HAP-1 (cell line): ENCODE measurements at regions not wholly inside any gene's neighbourhood (a gene's known extent, or its start where the extent isn't known, plus 50 kb on each side); places are given as distances from the start of the nearest gene placed in this dataset.
"Not testable (repeated sequence)": the region's sequence is repeated elsewhere in the genome, so short reads cannot be mapped to it uniquely, and the experiment has no call there.

Experiments used
- DNase-seq, 2 experiments: peaks; one replicate each; pipeline ENCODE4 v3.0.0-alpha.2; 2016 to 2020; ENCODE audit warnings: low spot score in 2 of 2
- H3K27me3 ChIP-seq: fragments of 250-450 bp; sonication (Bioruptor Pico); 2 replicates; pipeline ENCODE4 v1.5.1; 2020; ENCODE audit warnings: low read depth, mild to moderate bottlenecking, moderate library complexity
- H3K36me3 ChIP-seq: fragments of 250-450 bp; sonication (Bioruptor Pico); replicated peaks from 2 replicates; pipeline ENCODE4 v1.5.1; 2020; ENCODE audit warnings: mild to moderate bottlenecking
- H3K4me1 ChIP-seq: fragments of 250-450 bp; sonication (Bioruptor Pico); 2 replicates; pipeline ENCODE4 v1.5.1; 2020; ENCODE audit warnings: mild to moderate bottlenecking
- H3K4me3 ChIP-seq: fragments of 250-450 bp; sonication (Bioruptor Pico); 2 replicates; pipeline ENCODE4 v1.5.1; 2020; ENCODE audit warnings: mild to moderate bottlenecking, moderate library complexity
- H3K9me3 ChIP-seq: fragments of 250-450 bp; sonication (Bioruptor Pico); 2 replicates; pipeline ENCODE4 v1.5.1; 2020; ENCODE audit warnings: mild to moderate bottlenecking, moderate library complexity
- in situ Hi-C: fragments of 300-500 bp; cut with MboI; formaldehyde crosslinking; loops from 3 replicates; pipeline ENCODE4 v1.14.3; 2020; ENCODE audit warnings: low sequenced_read_pairs, inconsistent platforms, mixed read lengths

DNA sequence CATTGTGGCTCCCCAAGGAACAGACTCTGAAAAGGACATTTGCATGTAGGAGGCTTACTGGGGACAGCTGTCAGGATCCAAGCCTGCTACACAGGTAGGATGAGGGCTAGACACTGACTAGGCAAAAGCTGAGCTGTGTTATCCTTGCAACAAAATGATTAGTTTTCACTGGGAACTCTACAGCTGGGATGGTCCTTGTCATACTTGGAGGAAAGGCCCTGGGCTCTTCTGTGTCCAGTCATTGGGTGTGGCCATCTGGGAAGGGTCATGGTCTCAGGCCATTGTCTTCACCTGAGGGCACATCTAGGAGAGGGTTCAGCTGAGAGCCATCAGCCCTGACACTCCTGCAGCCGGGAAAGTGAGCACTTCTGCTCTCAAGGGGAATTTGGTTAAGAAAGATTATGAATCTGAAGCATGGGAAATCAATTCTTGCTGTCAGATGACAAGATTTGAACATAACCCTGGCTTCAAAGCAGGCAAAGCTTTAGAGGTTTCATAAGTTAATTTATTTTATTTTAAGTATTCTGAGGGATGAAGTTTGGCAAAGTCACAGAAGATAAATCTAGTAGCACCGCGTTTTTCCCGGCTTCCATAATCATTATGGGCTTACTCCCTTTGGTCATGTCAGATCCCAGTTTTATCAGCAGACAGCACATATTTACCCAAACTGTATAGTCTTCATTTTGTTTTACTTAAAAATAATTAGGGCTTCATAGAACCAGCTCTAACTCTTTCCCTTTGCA, 78.4 kb upstream of the SLC22A23 start:
- in situ Hi-C loops: no loop called here

DNA sequence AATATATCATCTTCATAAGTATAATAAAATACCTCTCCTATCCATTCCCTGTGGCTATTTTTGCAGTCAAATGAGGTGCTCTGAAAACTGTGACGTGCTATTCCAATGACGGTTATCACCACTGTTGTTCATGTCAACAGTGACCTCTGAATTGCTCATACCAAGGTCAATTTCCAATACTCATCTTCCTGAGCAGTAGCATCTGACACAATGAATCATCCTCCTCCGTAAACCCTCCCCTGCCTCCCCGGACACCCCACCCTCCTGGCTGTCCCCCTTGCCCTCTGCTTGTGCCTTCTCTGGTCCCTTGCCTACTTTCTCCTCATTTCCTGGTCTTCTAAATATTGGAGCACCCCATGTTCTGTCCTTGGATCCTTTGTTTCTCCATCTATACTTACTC, 77.7 kb upstream of the SLC22A23 start:
- no peaks in the 10 kb centered on the region for H3K36me3 ChIP-seq
- in situ Hi-C loops: no loop called here
- no peak for DNase-seq
- H3K4me1 ChIP-seq: no peaks in the 10 kb centered on the region; the same call in 1 of the 2 replicates
- H3K27me3 ChIP-seq: no peaks in the 10 kb centered on the region
- H3K9me3 ChIP-seq: no peaks in the 10 kb centered on the region
- H3K4me3 ChIP-seq: no peak overlapping the region

More for the DNA sequence above, 78.4 kb upstream of the SLC22A23 start:
- no peaks in the 10 kb centered on the region for H3K27me3 ChIP-seq
- no peaks in the 10 kb centered on the region for H3K9me3 ChIP-seq
- no peaks in the 10 kb centered on the region for H3K36me3 ChIP-seq
- no peak for DNase-seq
- H3K4me3 ChIP-seq: no peak overlapping the region
- no peaks in the 10 kb centered on the region for H3K4me1 ChIP-seq

DNA sequence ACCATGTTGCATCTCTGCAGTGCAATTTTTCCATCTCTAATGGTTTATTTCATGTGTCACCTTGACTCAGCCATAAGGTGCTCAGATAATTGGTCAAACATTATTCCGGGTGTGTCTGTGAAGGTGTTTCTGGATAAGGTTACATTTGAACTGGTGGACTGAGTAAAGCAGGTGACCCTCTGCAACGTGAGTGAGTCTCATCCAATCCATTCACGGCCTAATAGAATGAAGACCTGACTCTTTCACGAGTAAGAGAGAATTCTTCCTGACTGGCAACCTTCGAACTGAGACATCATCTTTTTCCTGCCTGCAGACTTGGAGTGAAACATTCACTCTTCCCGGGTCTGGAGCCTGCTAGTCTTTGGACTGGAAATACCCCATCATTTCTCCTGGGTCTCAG, 77.1 kb upstream of the SLC22A23 start:
- Histone ChIP-seq H3K27me3 (no peaks in the 10 kb centered on the region), H3K36me3 (no peaks in the 10 kb centered on the region), H3K4me3 (no peak overlapping the region), H3K4me1 (no peaks in the 10 kb centered on the region; the same call in none of the 2 replicates), H3K9me3 (no peaks in the 10 kb centered on the region)
- in situ Hi-C loops: no loop called here
- no peak for DNase-seq

DNA sequence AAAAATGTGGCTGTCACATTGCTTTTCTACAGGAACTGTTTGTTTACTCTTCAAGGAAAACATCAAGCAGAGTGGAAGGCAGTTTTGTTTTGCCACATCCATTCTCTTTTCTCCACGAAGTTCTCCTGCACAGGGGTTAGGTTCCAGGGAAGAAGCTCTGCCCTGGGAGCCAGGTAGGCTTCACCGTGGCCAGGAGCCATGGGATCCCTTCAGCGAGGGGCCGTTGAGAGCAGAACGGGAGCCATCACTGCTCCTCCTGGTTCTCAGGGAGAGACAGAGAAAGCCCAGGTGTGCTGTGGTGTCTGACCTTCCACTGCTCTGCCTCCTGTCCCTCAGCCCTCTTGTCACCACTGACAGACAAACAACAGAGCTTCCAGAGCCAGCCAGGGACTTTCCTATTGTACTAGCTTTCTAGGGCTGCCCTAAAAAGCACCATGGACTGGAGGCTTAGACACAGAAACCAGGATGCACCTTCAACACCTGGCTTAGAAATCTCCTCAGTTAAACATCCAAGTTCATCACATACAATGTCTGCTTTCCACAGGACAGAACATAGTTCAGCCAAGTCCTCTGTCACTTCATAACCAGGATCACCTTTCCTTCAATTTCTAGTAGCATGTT, 75.6 kb upstream of the SLC22A23 start:
- Histone ChIP-seq H3K9me3 (no peaks in the 10 kb centered on the region), H3K36me3 (no peaks in the 10 kb centered on the region), H3K4me3 (no peak overlapping the region), H3K4me1 (no peaks in the 10 kb centered on the region; the same call in none of the 2 replicates), H3K27me3 (no peaks in the 10 kb centered on the region)
- in situ Hi-C loops: no loop called here
- DNase-seq: no peak

DNA sequence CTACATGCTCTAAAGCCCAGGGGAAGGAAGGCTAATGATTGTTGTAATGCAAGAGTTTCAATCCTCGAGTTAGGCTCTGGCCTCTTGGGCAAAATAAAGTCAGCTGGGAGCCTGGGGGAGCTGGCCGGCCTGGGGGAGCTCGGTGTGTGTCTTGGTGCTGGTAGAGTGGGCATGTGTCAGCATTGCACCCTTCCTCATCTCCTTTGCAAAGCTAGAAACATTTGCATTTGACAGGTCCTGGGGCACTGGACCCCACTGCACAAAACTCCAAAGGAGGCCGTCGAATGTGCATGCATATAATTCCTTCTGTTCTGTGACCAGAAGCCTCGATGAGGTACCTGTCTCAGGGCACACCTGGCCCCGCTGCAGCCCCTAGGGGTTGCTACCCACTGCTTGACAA, 74.6 kb upstream of the SLC22A23 start:
- in situ Hi-C loops: no loop called here

DNA sequence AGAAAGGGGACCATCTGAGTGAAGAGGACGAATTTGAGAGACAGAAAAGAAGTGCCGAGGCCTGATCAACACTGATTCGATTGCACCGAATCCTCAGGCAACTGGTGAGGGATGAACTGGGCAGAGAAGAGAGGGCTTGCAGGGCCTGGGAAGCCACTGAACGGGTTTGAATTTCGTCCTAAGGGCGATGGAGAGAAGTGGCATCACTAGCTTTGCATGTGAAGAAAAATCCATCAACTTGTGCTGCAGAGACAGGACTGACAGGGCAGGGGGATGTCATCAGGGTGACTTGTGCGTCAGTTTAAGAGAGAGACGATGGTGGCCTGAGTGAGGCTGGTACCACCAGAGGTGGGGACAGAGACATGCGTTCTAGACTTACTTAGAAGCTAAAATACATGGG, 73.7 kb upstream of the SLC22A23 start:
- Histone ChIP-seq H3K9me3 (no peaks in the 10 kb centered on the region), H3K27me3 (no peaks in the 10 kb centered on the region), H3K4me3 (no peak overlapping the region), H3K36me3 (no peaks in the 10 kb centered on the region), H3K4me1 (no peaks in the 10 kb centered on the region; the same call in none of the 2 replicates)
- in situ Hi-C loops: no loop called here
- DNase-seq: no peak

More for the DNA sequence above, 74.6 kb upstream of the SLC22A23 start:
- Histone ChIP-seq H3K36me3 (no peaks in the 10 kb centered on the region), H3K27me3 (no peaks in the 10 kb centered on the region), H3K9me3 (no peaks in the 10 kb centered on the region), H3K4me3 (no peak overlapping the region), H3K4me1 (no peaks in the 10 kb centered on the region; the same call in none of the 2 replicates)
- no peak for DNase-seq

DNA sequence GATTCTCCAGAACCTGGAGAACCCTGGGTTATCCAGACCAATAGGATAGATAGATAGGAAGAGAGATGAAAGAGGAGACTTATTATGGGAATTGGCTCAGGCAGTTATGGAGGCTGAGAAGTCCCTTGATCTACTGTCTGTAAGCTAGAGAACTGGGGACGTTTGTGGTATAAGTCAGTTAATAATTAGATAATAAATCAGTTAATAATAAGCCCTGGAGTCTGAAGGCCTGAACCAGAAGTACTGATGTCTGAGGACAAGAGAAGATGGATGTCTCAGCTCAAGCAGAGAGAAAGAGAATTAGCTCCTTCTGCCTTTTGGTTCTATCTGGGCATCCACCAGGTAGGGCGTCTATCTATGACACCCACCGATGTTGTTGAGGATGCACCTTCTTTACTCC, 72.9 kb upstream of the SLC22A23 start:
- no peaks in the 10 kb centered on the region for H3K27me3 ChIP-seq
- no peaks in the 10 kb centered on the region; the same call in none of the 2 replicates for H3K4me1 ChIP-seq
- DNase-seq: no peak
- no peaks in the 10 kb centered on the region for H3K36me3 ChIP-seq
- no peaks in the 10 kb centered on the region for H3K9me3 ChIP-seq
- H3K4me3 ChIP-seq: no peak overlapping the region
- in situ Hi-C loops: no loop called here

DNA sequence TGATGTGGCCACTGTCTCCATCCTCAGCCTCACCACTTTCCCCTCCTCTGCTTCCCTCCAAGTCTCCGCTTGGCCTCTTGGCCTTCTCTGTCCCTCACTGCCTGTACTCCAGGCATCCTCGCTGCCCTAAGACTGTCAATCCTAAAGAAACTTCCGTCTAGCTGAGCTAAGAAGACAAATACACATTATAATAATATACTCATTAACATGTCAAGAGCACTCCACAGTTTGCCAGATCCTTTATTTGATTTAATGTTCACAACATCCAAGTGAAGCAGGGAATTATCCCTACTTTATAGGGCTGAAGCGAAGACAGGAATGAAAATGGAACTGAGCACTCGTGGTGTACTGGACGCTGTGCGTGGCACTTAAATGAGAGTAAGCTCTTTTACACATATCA, 72.4 kb upstream of the SLC22A23 start:
- H3K36me3 ChIP-seq: no peaks in the 10 kb centered on the region
- DNase-seq: peak; percentile 27 to 71
- in situ Hi-C loops: no loop called here
- H3K9me3 ChIP-seq: no peaks in the 10 kb centered on the region
- H3K4me1 ChIP-seq: no peaks in the 10 kb centered on the region; the same call in none of the 2 replicates
- no peaks in the 10 kb centered on the region for H3K27me3 ChIP-seq
- H3K4me3 ChIP-seq: no peak overlapping the region

DNA sequence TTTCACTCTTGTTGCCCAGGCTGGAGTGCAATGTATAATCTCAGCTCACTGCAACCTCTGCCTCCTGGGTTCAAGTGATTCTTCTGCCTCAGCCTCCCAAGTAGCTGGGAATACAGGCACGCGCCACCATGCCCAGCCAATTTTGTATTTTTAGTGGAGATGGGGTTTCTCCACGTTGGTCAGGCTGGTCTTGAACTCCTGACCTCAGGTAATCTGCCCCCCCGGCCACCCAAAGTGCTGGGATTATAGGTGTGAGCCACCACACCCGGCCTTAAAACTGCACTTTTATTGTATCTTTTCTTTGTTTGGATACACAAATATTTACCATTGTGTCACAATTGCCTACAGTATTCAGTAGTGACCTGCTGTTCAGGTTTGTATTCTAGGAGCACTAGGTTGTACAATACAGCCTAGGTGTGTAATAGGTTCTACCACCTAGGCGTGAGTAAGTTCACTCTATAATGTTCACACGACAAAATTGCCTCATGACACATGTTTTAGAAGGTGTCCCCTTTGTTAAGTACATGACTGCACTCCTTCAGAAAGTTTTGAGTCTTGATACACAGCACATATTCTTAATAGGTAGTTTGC, 71.3 kb upstream of the SLC22A23 start:
- H3K27me3 ChIP-seq, DNase-seq, H3K36me3 ChIP-seq, in situ Hi-C loops, H3K9me3 ChIP-seq, H3K4me1 ChIP-seq, H3K4me3 ChIP-seq: not testable (repeated sequence)

DNA sequence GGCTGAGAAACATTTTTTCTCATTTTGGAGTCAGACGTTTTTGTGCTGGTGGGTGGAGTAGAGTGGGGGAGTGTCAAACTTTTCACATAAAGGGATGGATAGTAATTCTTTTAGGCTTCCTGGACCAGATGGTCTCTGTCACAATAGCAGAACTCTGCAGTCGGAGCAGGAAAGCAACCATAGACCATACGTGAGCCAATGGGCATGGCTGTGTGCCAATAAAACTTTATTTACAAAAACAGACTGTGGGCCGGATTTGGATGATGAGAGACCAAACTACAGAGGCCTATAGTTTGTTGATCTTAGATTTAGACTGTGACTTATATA, 70.8 kb upstream of the SLC22A23 start:
- H3K9me3 ChIP-seq: no peaks in the 10 kb centered on the region
- in situ Hi-C loops: no loop called here
- no peaks in the 10 kb centered on the region for H3K36me3 ChIP-seq
- DNase-seq: no peak
- no peaks in the 10 kb centered on the region for H3K27me3 ChIP-seq
- no peak overlapping the region for H3K4me3 ChIP-seq
- no peaks in the 10 kb centered on the region; the same call in none of the 2 replicates for H3K4me1 ChIP-seq

DNA sequence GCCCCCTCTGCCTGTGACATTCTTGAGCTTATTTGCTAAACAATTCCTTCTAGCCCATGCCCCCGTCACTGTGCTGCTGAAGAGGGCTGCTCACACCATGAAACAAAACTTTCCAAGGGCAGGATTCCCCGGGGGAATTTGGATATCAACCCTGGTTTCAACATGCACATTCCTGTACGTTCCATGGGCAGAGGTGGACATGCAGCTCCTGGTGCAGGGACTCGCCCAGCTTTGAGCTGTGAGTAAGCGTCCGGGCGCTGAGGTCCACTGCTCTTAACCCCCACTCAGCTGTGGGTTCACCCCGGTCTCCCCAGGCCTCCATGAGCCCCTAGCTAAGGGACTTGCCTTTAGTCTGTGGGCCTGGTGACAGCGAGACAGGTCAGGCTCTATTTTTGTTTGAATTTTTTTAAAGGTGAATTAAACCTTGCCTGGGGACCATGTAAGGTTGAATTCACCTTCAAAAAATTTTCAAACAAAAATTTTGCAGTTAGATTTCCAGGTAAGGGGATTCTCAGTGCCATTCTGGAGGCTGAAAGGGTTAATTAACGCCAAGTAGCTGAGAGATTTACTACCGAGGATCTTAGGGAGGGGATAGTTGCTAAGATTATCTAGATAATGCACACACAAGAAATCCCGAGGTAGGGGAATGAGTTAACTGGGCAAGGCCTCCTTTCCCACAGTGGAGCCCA, 70.3 kb upstream of the SLC22A23 start:
- DNase-seq: no peak
- Histone ChIP-seq H3K36me3 (no peaks in the 10 kb centered on the region), H3K27me3 (no peaks in the 10 kb centered on the region), H3K4me3 (no peak overlapping the region), H3K9me3 (no peaks in the 10 kb centered on the region), H3K4me1 (no peaks in the 10 kb centered on the region; the same call in none of the 2 replicates)
- in situ Hi-C loops: no loop called here

DNA sequence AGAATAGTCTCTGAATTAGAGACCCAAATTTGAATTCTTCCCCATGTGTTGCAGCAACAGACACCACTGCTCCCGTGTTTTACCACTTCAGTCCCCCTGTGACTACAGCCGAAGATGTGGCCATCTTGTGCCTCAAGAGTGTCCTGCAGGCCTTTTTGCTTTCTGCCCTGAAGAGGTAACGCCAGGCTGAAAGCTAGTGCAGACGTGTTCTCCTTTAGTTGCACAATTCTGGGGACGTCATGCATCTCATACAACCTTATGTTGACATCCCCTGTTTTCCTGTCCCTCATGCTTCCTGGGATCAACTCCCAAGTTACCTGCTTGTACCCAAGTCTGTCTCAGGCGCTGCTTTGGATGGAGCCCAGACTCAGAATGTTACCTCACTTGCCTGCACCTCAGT, 69.1 kb upstream of the SLC22A23 start:
- in situ Hi-C loops: no loop called here
- H3K27me3 ChIP-seq: no peaks in the 10 kb centered on the region
- no peaks in the 10 kb centered on the region for H3K9me3 ChIP-seq
- no peak for DNase-seq
- no peaks in the 10 kb centered on the region for H3K36me3 ChIP-seq
- no peak overlapping the region for H3K4me3 ChIP-seq
- H3K4me1 ChIP-seq: no peaks in the 10 kb centered on the region; the same call in none of the 2 replicates

DNA sequence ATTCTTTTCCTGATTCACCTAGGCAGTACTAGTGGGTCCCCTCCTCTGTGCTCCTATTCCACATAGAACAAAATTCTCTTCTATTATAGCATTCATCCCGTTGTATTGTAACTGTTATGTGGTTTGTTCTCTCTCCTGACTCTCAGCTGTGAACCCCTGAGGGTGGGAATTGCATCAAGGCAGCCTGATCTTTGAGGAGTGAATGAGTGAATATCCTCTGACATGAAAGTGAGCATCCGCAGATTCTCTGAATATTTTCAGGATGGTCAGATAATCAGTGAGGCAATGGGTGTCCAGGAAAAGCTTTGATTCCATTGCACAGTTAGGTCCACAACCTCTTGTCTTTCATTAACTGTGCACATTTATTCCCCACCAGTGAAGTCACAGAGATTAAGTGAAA, 67.6 kb upstream of the SLC22A23 start:
- no peaks in the 10 kb centered on the region for H3K9me3 ChIP-seq
- in situ Hi-C loops: no loop called here
- no peaks in the 10 kb centered on the region; the same call in 1 of the 2 replicates for H3K4me1 ChIP-seq
- DNase-seq: no peak
- no peaks in the 10 kb centered on the region for H3K36me3 ChIP-seq
- no peak overlapping the region for H3K4me3 ChIP-seq
- H3K27me3 ChIP-seq: no peaks in the 10 kb centered on the region

DNA sequence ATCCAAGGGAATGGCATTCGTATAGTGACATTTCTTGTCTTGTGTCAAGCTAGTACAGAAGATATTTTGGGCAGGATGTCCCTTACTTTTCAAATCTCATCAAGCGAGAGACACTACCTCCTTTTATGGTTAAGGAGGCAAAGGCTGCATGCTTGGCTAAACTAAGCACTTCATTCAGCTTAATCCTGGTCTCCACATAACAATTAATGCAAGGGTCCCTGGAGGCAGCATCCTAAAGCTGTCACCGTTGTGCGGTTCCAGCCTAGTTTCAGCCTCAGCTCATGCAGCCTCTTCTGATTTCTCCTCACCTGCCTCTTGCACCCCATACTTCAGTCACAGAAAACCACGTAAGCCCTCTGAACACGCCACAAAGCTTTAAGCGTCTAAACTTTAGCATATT, 67.1 kb upstream of the SLC22A23 start:
- in situ Hi-C loops: no loop called here
- Histone ChIP-seq H3K27me3 (no peaks in the 10 kb centered on the region), H3K4me1 (no peaks in the 10 kb centered on the region; the same call in 1 of the 2 replicates), H3K36me3 (no peaks in the 10 kb centered on the region), H3K9me3 (no peaks in the 10 kb centered on the region), H3K4me3 (no peak overlapping the region)
- no peak for DNase-seq
